Astrocyte (in vitro differentiated cells and primary cell): ENCODE measurements at regions not wholly inside any gene's neighbourhood (a gene's known extent, or its start where the extent isn't known, plus 50 kb on each side); places are given as distances from the start of the nearest gene placed in this dataset.

Experiments used
- DNase-seq: peaks from one replicate; pipeline ENCODE4 v3.0.0-alpha.2; 2010; ENCODE audit warnings: low read depth
- FAIRE-seq: peaks from 2 replicates; lab custom pipeline; 2011; peaks lifted over from hg19 to GRCh38; lab: Jason Lieb, UNC
- H2AFZ ChIP-seq: 2 replicates; pipeline ENCODE4 v1.6.0; 2012; ENCODE audit warnings: low read depth, low read length, inconsistent platforms
- H3K27ac ChIP-seq: 2 replicates; pipeline ENCODE4 v1.5.1; 2011; ENCODE audit warnings: low read depth, low read length, inconsistent platforms
- H3K27me3 ChIP-seq: 2 replicates; pipeline ENCODE4 v1.6.0; 2011; ENCODE audit warnings: low read length, inconsistent platforms; ENCODE audit not compliant: insufficient read depth
- H3K36me3 ChIP-seq: 2 replicates; pipeline ENCODE4 v1.5.1; 2011; ENCODE audit warnings: low read length, inconsistent platforms; ENCODE audit not compliant: insufficient read depth
- H3K4me1 ChIP-seq: 2 replicates; pipeline ENCODE4 v1.5.1; 2011; ENCODE audit warnings: low read length, inconsistent platforms; ENCODE audit not compliant: insufficient read depth
- H3K4me2 ChIP-seq: 2 replicates; pipeline ENCODE4 v1.6.0; 2012; ENCODE audit warnings: low read length, inconsistent platforms
- H3K4me3 ChIP-seq: 2 replicates; pipeline ENCODE4 v1.5.1; 2011; ENCODE audit warnings: low read depth, mild to moderate bottlenecking, low read length, inconsistent platforms; ENCODE audit not compliant: insufficient read depth
- H3K79me2 ChIP-seq: 2 replicates; pipeline ENCODE4 v1.6.0; 2012; ENCODE audit warnings: mild to moderate bottlenecking, low read length, inconsistent platforms; ENCODE audit not compliant: insufficient read depth
- H3K9ac ChIP-seq: 2 replicates; pipeline ENCODE4 v1.6.0; 2012; ENCODE audit warnings: mild to moderate bottlenecking, low read length, inconsistent platforms
- H3K9me3 ChIP-seq: 2 replicates; pipeline ENCODE4 v1.5.1; 2012; ENCODE audit warnings: low read depth, mild to moderate bottlenecking, low read length, inconsistent platforms; ENCODE audit not compliant: insufficient read depth
- H4K20me1 ChIP-seq: 2 replicates; pipeline ENCODE4 v1.6.0; 2012; ENCODE audit warnings: low read length, inconsistent platforms; ENCODE audit not compliant: insufficient read depth
- H3K27ac Mint-ChIP-seq: one replicate; pipeline ENCODE4 v1.8.0; 2021; ENCODE audit warnings: mild to moderate bottlenecking, mixed read lengths; ENCODE audit not compliant: unreplicated experiment
- H3K27me3 Mint-ChIP-seq: one replicate; pipeline ENCODE4 v1.8.0; 2021; ENCODE audit warnings: low read depth, mixed read lengths; ENCODE audit not compliant: unreplicated experiment
- H3K36me3 Mint-ChIP-seq: one replicate; pipeline ENCODE4 v1.8.0; 2021; ENCODE audit warnings: low read depth, mixed read lengths; ENCODE audit not compliant: unreplicated experiment
- H3K4me1 Mint-ChIP-seq: one replicate; pipeline ENCODE4 v1.8.0; 2021; ENCODE audit warnings: low read depth, mixed read lengths; ENCODE audit not compliant: unreplicated experiment
- H3K4me3 Mint-ChIP-seq: one replicate; pipeline ENCODE4 v1.8.0; 2021; ENCODE audit warnings: mild to moderate bottlenecking, moderate library complexity, mixed read lengths; ENCODE audit not compliant: unreplicated experiment
- H3K9me3 Mint-ChIP-seq: one replicate; pipeline ENCODE4 v1.8.0; 2021; ENCODE audit warnings: mild to moderate bottlenecking, mixed read lengths; ENCODE audit not compliant: unreplicated experiment
- EZH2 ChIP-seq: IDR thresholded peaks from 2 replicates; pipeline ENCODE4 v1.6.1; 2012; ENCODE audit warnings: mild to moderate bottlenecking, low read length, inconsistent platforms; ENCODE audit not compliant: insufficient read depth
- TF ChIP-seq, protein P1 (sequence below): IDR thresholded peaks from 2 replicates; pipeline ENCODE4 v1.5.1; 2011; ENCODE audit warnings: low read depth, mild to moderate bottlenecking, inconsistent platforms, low read length, moderate library complexity; ENCODE audit not compliant: insufficient read depth

DNA sequence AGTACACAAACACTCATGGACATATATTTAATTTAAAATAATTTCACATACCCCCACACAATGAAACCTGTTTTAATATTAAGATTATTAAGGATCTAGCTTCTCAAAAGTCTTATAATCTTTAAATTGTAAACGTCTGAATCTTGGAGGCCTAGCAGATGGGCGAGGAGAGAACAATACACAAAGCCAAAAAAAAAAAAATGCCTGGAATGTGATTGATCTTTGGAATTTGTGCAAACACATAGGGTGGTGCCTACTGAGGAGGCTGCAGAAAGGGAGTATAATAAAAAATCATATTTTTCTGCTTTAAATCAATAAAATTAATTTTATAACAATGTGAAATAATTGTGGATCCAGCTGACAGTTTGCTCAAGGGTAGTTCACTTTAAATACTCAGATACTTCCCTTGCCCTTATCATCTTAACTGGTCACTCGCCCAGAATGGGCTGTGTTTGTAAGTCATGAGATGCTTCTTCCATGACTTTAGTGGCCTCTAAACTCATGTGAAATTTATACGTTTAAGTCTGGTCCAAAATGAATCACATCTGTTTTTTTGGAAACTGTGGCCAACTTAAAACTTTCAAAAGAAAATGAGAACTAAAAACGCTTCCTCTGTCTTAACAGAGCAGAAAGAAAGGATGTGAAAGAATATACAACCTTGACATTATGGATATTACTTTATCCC lies 802.8 kb upstream of the CXADR start:
- Mint-ChIP-seq H3K36me3 (no peaks in the 10 kb centered on the region), H3K4me3 (no peak overlapping the region), H3K27ac (no peak overlapping the region), H3K4me1 (peaks cover 10% of the 10 kb centered on the region), H3K9me3 (no peaks in the 10 kb centered on the region), H3K27me3 (no peaks in the 10 kb centered on the region)
- H4K20me1 ChIP-seq = no peaks in the 10 kb centered on the region
- no peaks in the 10 kb centered on the region for H3K27me3 ChIP-seq
- no peaks in the 10 kb centered on the region for H3K9me3 ChIP-seq
- TF ChIP-seq, protein P1, sequence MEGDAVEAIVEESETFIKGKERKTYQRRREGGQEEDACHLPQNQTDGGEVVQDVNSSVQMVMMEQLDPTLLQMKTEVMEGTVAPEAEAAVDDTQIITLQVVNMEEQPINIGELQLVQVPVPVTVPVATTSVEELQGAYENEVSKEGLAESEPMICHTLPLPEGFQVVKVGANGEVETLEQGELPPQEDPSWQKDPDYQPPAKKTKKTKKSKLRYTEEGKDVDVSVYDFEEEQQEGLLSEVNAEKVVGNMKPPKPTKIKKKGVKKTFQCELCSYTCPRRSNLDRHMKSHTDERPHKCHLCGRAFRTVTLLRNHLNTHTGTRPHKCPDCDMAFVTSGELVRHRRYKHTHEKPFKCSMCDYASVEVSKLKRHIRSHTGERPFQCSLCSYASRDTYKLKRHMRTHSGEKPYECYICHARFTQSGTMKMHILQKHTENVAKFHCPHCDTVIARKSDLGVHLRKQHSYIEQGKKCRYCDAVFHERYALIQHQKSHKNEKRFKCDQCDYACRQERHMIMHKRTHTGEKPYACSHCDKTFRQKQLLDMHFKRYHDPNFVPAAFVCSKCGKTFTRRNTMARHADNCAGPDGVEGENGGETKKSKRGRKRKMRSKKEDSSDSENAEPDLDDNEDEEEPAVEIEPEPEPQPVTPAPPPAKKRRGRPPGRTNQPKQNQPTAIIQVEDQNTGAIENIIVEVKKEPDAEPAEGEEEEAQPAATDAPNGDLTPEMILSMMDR = no peak
- TF ChIP-seq EZH2 = no peak
- H3K27ac ChIP-seq = no peak overlapping the region
- FAIRE-seq = no peak
- H2AFZ ChIP-seq = no peak overlapping the region
- H3K4me1 ChIP-seq = no peaks in the 10 kb centered on the region
- H3K4me2 ChIP-seq = no peak overlapping the region
- peak; percentile 76 for DNase-seq
- H3K36me3 ChIP-seq = no peaks in the 10 kb centered on the region
- H3K79me2 ChIP-seq = no peaks in the 10 kb centered on the region
- no peak overlapping the region for H3K9ac ChIP-seq
- no peak overlapping the region for H3K4me3 ChIP-seq

DNA sequence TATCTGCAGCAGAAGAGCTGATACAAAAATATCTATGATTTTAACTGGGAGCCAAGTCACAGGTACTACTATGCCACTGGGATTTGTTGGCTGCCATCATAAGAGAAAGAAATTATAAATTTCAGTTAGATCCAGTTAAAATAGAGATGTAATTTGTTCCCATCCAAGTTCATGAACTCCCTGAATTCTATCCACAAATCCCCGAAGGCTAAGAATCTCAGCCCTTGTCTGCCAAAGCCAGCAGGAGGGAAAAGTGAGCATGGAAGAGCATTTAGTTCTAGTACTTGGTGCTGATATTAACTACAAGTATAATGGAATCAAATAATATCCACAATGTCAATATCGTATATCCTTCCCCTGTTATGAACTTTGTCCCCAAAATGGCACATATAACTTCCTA lies 801.1 kb upstream of the CXADR start:
- no peak overlapping the region for H3K27ac ChIP-seq
- no peaks in the 10 kb centered on the region for H3K79me2 ChIP-seq
- H3K9me3 ChIP-seq = no peaks in the 10 kb centered on the region
- FAIRE-seq = no peak
- Mint-ChIP-seq H3K27me3 (no peaks in the 10 kb centered on the region), H3K4me3 (no peak overlapping the region), H3K36me3 (no peaks in the 10 kb centered on the region), H3K4me1 (peaks cover 10% of the 10 kb centered on the region), H3K9me3 (no peaks in the 10 kb centered on the region), H3K27ac (no peak overlapping the region)
- no peak for DNase-seq
- no peak overlapping the region for H3K4me3 ChIP-seq
- no peak for TF ChIP-seq EZH2
- TF ChIP-seq, protein P1 = no peak
- no peaks in the 10 kb centered on the region for H3K4me1 ChIP-seq
- H3K9ac ChIP-seq = no peak overlapping the region
- no peak overlapping the region for H3K4me2 ChIP-seq
- no peak overlapping the region for H2AFZ ChIP-seq
- no peaks in the 10 kb centered on the region for H3K36me3 ChIP-seq
- no peaks in the 10 kb centered on the region for H4K20me1 ChIP-seq
- no peaks in the 10 kb centered on the region for H3K27me3 ChIP-seq
